ENCODE measurements at regions not wholly inside any gene's neighbourhood (a gene's known extent, or its start where the extent isn't known, plus 50 kb on each side); places are given as distances from the start of the nearest gene placed in this dataset.

DNA sequence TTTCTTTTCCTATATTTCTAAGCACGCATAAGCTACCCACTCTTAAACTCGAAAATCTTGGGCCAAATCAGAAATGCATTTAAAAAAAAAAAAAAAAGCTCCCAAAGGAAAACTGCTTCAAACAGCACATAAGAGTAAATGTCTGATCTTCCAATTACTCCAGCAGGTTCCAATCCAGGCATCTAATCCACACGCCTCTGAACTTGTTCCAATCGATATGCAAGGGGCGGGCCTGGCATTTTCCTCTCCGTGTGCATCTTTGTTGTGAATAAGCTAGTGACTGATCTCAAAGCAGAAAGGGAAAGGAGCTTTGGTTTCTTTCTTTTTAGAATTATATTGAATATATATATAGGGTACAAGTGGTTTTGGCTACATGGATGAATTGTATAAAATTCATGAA, 365.5 kb downstream of the PRDM2 start:
- TF ChIP-seq GABPA (IDR thresholded peaks at IDR 0.05; ENCODE audit: low read depth) (no peak), POLR2AphosphoS5 (IDR thresholded peaks at IDR 0.05; ENCODE audit: low read depth) (no peak)
- TF ChIP-seq, protein P1, sequence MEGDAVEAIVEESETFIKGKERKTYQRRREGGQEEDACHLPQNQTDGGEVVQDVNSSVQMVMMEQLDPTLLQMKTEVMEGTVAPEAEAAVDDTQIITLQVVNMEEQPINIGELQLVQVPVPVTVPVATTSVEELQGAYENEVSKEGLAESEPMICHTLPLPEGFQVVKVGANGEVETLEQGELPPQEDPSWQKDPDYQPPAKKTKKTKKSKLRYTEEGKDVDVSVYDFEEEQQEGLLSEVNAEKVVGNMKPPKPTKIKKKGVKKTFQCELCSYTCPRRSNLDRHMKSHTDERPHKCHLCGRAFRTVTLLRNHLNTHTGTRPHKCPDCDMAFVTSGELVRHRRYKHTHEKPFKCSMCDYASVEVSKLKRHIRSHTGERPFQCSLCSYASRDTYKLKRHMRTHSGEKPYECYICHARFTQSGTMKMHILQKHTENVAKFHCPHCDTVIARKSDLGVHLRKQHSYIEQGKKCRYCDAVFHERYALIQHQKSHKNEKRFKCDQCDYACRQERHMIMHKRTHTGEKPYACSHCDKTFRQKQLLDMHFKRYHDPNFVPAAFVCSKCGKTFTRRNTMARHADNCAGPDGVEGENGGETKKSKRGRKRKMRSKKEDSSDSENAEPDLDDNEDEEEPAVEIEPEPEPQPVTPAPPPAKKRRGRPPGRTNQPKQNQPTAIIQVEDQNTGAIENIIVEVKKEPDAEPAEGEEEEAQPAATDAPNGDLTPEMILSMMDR (IDR thresholded peaks at IDR 0.05; ENCODE audit: insufficient read depth, low read length): no peak
